Coronary artery (tissue), 2 donors: ENCODE measurements at regions not wholly inside any gene's neighbourhood (a gene's known extent, or its start where the extent isn't known, plus 50 kb on each side); places are given as distances from the start of the nearest gene placed in this dataset.

ENCODE experiments used
- DNase-seq: peaks from one replicate; pipeline ENCODE4 v3.0.0-alpha.2; 2017; ENCODE audit warnings: low spot score
- H3K27ac ChIP-seq, 2 donors: fragments of 200-600 bp; sonication (generic); one replicate each; pipeline ENCODE4 v1.5.1; 2016 to 2019
- H3K4me3 ChIP-seq: fragments of 200-600 bp; sonication (generic); 2 replicates; pipeline ENCODE4 v1.5.1; 2016; ENCODE audit warnings: mild to moderate bottlenecking, moderate library complexity
- CTCF ChIP-seq: fragments of 200-600 bp; sonication (generic); IDR thresholded peaks from one replicate; pipeline ENCODE4 v1.5.1; 2019; ENCODE audit warnings: antibody characterized with exemption

GRCh38 chr12:13794706-13795105 lies 186.7 kb downstream of the GRIN2B start:
- DNase-seq, result no peak
- no peak overlapping the region for H3K27ac ChIP-seq

DNA sequence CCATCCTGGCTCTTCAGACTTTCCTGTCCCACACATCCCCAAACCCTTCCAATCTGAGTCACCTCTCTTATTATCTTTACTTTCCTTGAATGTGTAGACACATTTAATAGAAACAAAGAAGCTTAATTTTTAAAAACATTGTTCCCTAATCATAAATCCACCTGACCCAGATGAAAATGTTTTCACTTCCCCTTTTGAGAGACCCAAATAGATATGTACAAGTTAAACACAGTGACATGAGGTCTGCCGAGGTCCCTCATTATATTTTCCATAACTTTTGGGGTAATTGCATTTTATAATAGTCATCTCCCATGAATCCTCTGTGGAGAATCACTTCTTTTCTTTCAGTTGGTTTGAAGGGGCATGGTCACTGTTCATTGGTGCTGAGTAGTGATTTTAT lies 191.1 kb downstream of the GRIN2B start:
- H3K4me3 ChIP-seq, result no peak overlapping the region
- no peak for DNase-seq
- TF ChIP-seq CTCF, result no peak

More at GRCh38 chr12:13794706-13795105, 186.7 kb downstream of the GRIN2B start:
- TF ChIP-seq CTCF, result no peak
- H3K4me3 ChIP-seq, result no peak overlapping the region

DNA sequence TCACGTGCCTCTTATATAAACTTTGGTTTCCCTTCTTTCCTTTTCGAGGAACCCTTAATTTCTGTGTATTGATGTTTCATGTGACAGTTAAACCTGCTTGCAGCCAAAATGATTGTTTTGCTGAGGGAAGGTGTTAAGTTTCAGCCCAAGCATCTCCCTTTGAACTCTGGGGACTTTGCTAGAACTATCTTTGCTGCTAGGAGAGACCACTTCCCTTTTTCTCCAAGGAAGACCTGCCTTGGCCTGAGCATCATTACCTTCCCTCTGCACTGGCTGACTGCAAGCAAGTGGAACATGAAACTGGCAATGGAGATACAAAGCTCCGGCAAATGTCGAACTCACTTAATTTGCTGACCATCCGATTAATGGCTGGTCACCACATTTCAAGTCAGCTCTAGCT lies 192.8 kb downstream of the GRIN2B start:
- TF ChIP-seq CTCF, result no peak
- Histone ChIP-seq H3K4me3 (no peak overlapping the region), H3K27ac (no peak overlapping the region)
- DNase-seq, result no peak

More for the DNA sequence above, 191.1 kb downstream of the GRIN2B start:
- no peak overlapping the region for H3K27ac ChIP-seq

DNA sequence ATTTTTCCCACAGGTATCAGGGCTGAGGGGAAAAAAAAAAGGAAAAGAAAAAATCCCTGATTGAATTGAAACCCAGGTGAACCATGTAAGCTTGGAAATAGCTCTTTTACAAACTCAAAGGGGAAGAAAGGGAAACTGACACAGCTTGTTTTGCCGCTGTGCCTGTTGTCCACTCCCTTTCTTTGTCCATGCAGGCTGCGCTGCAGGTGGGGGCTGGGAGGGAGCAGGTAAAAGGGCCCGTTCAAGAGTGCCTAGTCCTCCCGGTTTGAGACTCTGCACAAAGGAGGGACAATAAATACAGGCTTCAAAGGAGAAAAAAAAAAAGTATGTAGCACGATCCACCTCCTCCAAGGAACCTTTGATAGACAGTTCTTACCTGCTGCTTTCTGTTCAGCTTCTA lies 194.8 kb downstream of the GRIN2B start:
- H3K4me3 ChIP-seq, result no peak overlapping the region
- TF ChIP-seq CTCF, result no peak
- DNase-seq, result no peak
- no peak overlapping the region for H3K27ac ChIP-seq

- TF ChIP-seq CTCF, result no peak
- DNase-seq, result no peak
- H3K27ac ChIP-seq, result no peak overlapping the region
- H3K4me3 ChIP-seq, result no peak overlapping the region
Measured at GRCh38 chr12:13784504-13784903, 196.9 kb downstream of the GRIN2B start.

- Histone ChIP-seq H3K4me3 (no peak overlapping the region), H3K27ac (no peak overlapping the region)
- TF ChIP-seq CTCF, result no peak
- no peak for DNase-seq
Measured at GRCh38 chr12:13780453-13780852, 200.9 kb downstream of the GRIN2B start.

DNA sequence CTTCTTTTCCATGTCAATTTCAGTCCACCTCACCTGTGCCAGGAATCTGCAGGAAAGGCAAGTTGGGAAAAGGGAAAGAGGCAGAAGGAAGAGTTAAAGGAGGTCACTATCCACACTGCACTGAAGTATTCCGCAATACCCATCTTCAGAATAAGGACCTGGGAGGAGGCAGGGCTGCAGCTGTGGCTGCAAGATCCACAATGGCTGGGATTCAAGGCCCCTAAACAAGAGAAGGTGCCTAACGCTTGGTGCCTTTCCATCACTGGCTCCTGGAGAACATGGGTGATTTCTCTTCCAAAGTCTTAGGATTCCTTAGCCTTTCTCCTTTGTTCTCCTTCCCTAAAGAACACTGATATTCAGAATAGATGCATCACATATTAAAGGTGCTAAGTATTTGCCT lies 204.0 kb downstream of the GRIN2B start:
- H3K4me3 ChIP-seq, result no peak overlapping the region
- H3K27ac ChIP-seq, result no peak overlapping the region
- no peak for TF ChIP-seq CTCF
- DNase-seq, result no peak
